ENCODE measurements at regions not wholly inside any gene's neighbourhood (a gene's known extent, or its start where the extent isn't known, plus 50 kb on each side); places are given as distances from the start of the nearest gene placed in this dataset.
"Not testable (repeated sequence)": the region's sequence is repeated elsewhere in the genome, so short reads cannot be mapped to it uniquely, and the experiment has no call there.

DNA sequence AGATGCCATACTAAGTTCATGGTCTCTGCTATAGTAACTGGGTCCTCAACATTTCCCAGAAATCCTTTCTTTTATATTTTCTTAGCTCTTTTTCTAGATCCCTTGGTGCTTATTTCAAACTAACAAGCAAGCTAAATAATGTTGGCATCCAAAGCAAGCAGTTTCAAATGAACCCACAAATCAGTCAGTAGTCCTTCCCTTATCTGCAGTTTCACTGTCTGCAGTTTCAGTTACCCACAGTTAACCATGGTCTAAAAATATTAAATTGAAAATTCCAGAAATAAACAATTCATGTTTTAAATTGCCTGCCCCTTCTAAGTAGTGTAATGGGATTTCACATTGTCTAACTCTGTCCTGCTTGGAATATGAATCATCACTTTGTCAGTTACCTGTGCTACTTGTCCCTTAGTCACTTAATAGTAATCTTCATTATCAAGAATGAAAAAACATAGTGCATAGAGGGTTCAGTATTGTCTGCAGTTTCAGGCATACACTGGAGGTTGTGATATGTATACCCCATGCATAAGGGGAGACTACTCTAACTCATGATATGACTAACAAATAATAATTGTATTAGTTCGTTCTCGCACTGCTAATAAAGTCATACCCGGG lies 633.7 kb downstream of the MECOM start:
- no peak for DNase-seq
- in situ Hi-C loops (cut with HindIII; ENCODE audit: low pct_ligation_motif_present, low pct_unique_long_range_greater_than_20kb, low sequenced_read_pairs): no loop called here

DNA sequence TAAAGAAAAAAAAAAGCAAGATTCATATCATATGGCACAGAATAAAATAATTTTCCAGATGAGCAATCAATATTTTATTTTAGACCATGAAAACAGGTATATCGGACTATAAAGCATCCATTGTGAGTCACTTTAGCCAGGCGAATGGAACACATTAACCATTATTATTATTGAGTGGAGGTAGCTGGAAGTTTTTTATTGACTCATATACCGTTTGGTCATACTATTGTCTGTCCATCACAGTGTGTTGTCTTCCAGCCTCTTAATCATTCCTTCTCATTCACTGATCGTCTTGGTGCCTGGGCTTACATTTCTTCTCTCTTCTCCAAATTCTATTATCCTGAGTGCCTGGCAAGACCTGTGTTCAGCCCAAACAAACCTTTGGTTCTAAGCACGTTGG lies 634.8 kb downstream of the MECOM start:
- in situ Hi-C loops (cut with HindIII; ENCODE audit: low pct_ligation_motif_present, low pct_unique_long_range_greater_than_20kb, low sequenced_read_pairs): no loop called here
- no peak for DNase-seq

DNA sequence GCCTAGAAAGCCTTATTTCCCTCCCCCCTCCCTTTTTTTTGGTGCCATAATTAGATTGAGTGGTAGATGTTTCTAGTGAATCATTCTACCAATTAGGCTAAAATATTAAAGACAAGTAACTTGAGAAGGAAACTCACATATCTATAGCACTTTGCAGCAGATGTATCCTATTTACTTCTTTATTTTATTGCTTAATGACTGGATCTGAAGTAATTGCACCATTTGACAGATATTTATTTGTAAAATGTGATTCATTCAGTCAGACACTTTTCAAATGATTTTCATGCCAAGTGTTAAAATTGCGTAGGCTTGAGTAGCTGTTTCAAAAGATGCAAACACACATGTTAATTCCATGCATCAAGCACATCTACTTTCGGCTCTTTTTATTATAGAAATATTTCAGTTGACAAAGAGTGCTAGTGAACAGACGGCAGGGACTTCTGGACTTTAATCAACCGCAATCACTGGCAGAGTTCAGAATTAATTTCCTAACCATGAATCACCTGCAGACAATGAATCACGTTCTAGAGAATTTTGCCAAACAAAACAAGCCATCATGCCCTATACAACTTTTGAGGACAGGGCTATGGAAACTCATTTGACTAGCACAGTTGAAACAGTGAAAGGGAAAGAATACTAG lies 636.8 kb downstream of the MECOM start:
- in situ Hi-C loops (cut with HindIII; ENCODE audit: low pct_ligation_motif_present, low pct_unique_long_range_greater_than_20kb, low sequenced_read_pairs): no loop called here
- DNase-seq: peak; percentile 61

DNA sequence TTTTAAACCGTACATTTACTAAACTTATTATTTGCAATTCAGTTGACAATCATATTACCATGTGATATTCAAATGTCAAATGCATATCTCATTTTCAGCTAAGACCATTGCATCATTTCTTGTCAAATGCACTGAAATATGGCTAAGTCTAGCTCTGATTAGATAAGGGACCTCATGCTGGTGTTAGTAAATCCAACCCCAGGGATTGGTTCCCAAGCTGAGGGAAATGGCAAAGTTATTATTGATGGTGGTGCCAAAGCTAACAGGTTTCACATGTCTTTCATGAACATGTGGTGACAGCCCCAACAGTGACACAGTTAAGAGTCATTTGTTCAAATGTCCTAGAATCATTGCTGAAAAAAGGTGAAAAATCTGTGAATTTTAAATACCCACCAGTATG lies 641.1 kb downstream of the MECOM start:
- in situ Hi-C loops (cut with HindIII; ENCODE audit: low pct_ligation_motif_present, low pct_unique_long_range_greater_than_20kb, low sequenced_read_pairs): no loop called here
- DNase-seq: no peak

DNA sequence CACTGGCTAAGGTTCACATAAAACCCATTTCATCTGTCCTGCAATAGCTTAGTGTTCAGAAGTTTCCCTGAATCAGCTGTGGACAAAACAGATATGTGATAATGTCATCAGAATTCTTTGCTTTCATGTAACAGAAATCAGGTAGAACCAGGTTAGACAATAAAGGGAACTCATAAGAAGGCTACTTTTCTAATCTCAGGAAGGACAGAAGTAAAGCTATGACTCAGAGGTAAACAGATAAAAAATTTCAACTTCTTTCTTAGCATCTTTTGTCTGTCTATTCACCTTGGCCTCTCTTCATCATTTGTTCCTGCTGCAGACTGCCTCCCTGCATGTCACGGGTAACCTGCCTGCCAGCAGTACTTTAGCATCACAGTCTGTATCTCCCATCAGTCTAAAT lies 643.1 kb downstream of the MECOM start:
- no peak for DNase-seq
- in situ Hi-C loops (cut with HindIII; ENCODE audit: low pct_ligation_motif_present, low pct_unique_long_range_greater_than_20kb, low sequenced_read_pairs): no loop called here

DNA sequence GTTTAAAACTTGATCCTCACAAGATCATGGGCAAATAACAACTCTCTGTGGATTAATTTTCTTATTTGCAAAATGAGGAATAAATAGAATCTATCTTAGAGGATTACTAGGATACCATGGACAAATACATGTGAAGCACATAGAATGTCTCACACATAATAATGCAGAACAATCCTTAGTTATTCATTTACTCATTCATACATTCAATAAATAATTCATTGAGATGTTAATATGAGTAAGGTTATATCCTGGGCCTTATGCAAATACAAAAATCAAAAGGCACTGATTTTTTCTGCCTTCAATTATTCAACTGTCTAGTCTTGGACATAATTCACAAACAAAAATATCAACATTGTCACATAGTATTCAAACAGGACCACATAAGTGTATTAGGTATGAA lies 654.1 kb downstream of the MECOM start:
- in situ Hi-C loops (cut with HindIII; ENCODE audit: low pct_ligation_motif_present, low pct_unique_long_range_greater_than_20kb, low sequenced_read_pairs): no loop called here
- DNase-seq: no peak

DNA sequence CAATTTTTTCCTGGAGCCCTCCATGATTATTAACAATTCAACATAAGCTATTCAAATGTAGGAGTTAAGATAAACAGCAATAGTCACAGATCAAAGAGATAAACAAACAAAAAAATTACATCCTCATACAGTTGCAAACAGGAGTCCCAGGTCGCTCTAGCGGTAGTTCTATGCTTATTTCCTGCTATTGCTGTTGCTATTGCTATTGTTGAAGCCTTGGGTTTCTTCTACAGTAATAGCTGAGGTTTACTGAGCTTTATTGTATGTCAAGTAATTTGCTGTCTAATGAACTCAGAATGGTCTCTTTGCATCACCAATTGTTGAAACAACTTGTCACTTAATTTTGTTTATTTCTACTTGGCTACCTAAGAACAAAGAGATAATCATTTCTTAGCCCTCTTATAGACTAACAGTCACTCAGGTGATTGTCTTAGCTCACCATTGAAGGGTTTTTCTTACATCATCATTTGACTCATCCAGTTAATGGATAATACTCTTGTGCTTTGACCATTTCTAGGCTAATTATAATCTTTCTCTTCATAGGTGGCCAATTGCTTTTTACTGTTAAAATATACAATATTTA lies 654.6 kb downstream of the MECOM start:
- in situ Hi-C loops (cut with HindIII; ENCODE audit: low pct_ligation_motif_present, low pct_unique_long_range_greater_than_20kb, low sequenced_read_pairs): no loop called here
- peak; percentile 35 for DNase-seq

DNA sequence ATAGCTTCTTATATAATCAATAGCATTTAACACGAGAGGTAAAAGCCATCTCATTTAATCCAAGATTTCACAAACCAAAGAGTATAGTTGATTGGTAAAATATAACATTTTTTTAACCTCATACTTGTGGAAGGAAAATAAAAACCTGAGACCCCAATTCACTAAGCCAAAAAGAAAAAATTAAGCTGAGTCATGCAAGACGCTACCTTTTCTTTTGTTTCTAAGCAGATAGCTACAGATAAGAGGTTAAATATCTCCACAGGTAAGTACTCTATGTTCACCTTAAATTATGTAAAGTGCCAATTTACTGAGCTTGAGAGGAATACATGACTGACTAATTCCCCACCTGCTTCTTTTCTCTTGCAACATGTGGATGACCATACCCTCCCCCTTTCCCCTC lies 656.4 kb downstream of the MECOM start:
- in situ Hi-C loops (cut with HindIII; ENCODE audit: low pct_ligation_motif_present, low pct_unique_long_range_greater_than_20kb, low sequenced_read_pairs): no loop called here
- no peak for DNase-seq

DNA sequence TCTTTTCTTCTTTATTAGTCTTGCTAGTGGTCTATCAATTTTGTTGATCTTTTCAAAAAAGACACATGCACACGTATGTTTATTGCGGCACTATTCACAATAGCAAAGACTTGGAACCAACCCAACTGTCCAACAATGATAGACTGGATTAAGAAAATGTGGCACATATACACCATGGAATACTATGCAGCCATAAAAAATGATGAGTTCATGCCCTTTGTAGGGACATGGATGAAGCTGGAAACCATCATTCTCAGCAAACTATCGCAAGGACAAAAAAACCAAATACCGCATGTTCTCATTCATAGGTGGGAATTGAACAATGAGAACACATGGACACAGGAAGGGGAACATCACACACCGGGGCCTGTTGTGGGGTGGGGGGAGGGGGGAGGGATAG lies 657.1 kb downstream of the MECOM start:
- DNase-seq; in situ Hi-C loops (cut with HindIII; ENCODE audit: low pct_ligation_motif_present, low pct_unique_long_range_greater_than_20kb, low sequenced_read_pairs): not testable (repeated sequence)

DNA sequence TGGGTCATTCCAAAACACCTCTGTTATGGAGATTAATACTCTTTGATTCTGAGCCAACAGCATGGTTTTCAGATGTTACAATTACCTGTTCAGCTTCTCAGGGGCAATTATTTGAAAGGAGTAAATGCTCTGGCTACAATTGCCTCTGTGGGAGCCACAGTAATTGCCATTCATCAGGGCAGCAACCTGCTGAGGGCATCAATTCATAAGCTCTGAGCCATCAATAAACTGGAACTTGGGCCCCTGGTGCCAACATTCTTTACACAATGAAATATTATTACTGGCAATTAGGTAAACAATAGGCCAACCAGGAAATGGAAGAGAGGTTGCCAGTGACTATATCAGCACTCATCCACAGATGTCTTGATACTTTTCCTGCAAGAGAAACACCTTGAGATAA lies 660.8 kb downstream of the MECOM start:
- DNase-seq: no peak
- in situ Hi-C loops (cut with HindIII; ENCODE audit: low pct_ligation_motif_present, low pct_unique_long_range_greater_than_20kb, low sequenced_read_pairs): no loop called here

DNA sequence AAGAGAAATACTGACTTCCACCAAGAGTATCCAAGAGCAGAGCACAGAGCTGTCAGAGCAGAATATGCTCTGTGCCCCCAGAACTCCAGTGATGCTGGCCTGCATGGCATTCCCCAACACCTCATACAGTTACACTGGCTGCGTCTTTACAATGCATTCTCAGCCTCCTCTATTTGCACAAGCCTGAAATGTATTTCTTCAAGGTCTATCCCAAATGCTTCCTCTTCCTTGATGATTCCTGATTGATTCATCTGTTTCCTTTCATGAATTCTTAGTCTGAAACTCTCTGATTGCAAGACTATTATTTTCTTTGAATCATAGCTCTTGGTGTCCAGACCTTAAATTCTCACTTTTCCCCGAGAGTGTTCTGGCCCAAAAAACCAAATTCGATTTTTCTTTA lies 664.7 kb downstream of the MECOM start:
- no peak for DNase-seq
- in situ Hi-C loops (cut with HindIII; ENCODE audit: low pct_ligation_motif_present, low pct_unique_long_range_greater_than_20kb, low sequenced_read_pairs): no loop called here

DNA sequence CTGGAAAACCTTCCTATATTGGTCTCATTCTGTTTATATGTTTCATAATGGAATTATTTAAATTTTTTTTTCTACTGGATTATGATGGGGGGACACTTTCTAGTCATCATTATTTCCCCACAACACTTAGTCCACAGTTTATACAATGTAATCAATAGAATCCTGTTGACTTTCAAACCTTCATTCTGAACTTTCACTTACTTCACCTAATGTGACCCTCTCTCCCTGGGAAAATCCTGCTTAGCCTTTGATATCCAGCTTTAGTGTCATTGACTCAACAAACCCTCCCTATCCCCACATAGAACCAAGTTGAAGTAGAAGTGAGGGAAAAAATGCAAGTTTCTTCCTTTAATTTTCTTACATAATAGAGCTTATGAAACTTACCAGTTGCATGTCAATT lies 666.0 kb downstream of the MECOM start:
- no peak for DNase-seq
- in situ Hi-C loops (cut with HindIII; ENCODE audit: low pct_ligation_motif_present, low pct_unique_long_range_greater_than_20kb, low sequenced_read_pairs): no loop called here

DNA sequence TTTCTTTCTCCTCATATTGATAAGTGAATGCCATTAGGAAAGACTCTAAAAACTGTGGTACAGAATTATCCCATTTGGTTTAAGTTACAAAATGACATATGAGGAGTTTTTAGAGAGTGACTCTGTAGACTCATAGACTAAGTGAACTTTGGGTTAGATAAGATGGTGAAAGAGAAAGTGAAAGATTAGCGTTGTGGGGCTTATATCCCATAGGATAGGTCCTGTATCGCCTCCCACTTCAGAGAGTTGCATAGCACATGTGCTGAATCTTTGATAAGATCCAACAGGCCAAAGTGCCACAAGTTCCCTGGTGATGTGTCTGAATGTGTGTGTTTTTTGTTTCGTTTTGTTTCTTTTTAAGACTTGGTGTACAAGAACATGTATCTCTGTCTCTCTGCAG lies 666.9 kb downstream of the MECOM start:
- in situ Hi-C loops (cut with HindIII; ENCODE audit: low pct_ligation_motif_present, low pct_unique_long_range_greater_than_20kb, low sequenced_read_pairs): no loop called here

DNA sequence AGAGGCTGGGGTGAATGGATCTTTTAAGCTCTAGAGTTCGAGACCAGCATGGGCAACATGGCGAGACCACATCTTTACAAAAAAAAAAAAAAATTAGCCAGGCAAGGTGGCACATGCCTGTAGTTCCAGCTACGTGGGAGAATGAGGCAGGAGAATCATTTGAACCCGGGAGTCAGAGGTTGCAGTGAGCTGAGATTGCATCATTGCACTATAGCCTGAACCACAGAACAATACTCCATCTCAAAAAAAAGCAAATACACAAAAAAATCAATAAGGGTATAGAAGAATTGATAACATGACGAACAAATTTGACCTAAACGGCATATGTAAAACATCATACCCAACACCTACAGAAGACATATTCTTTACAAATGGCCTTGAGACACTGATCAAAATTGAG lies 668.4 kb downstream of the MECOM start:
- DNase-seq: no peak
- in situ Hi-C loops (cut with HindIII; ENCODE audit: low pct_ligation_motif_present, low pct_unique_long_range_greater_than_20kb, low sequenced_read_pairs): no loop called here

More for the DNA sequence above, 666.9 kb downstream of the MECOM start:
- DNase-seq: no peak

DNA sequence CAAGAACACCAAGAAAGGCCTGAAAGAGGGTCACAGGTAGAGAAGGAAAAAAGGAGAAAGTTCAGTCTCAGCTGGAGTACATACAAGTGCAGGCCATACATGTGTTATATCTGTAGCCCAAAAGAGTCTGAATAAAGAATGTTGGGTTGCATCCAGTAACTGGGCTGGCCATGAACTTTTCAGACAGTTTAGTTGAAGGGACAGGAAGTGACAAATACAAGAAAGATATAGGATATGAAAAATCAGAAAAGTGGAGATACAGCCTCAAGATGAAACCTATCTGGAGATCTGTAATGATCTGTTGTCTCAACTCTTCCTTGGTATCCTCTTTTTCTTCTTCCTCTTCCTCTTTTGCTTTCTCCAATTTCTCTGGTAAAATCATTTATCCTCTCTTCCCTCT lies 671.7 kb downstream of the MECOM start:
- DNase-seq: no peak
- in situ Hi-C loops (cut with HindIII; ENCODE audit: low pct_ligation_motif_present, low pct_unique_long_range_greater_than_20kb, low sequenced_read_pairs): no loop called here

DNA sequence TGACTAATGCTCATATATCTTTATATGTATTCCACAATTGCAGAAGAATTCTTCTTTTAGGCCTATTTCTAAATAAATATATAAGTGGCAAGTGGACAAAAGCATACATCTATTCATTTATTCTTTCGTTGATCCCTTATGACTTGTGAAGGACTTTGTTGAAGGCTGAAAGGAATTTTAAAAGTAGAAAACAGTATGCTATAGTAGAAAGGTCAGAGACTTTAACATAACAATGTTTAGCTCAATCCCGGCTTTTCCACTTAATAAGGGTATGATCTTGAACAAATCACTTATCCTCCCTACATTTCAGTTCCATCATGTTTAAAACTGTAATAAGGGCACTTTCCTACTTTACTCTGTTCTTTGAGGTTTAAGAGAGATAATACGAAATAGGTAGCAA lies 672.9 kb downstream of the MECOM start:
- no peak for DNase-seq
- in situ Hi-C loops (cut with HindIII; ENCODE audit: low pct_ligation_motif_present, low pct_unique_long_range_greater_than_20kb, low sequenced_read_pairs): no loop called here

DNA sequence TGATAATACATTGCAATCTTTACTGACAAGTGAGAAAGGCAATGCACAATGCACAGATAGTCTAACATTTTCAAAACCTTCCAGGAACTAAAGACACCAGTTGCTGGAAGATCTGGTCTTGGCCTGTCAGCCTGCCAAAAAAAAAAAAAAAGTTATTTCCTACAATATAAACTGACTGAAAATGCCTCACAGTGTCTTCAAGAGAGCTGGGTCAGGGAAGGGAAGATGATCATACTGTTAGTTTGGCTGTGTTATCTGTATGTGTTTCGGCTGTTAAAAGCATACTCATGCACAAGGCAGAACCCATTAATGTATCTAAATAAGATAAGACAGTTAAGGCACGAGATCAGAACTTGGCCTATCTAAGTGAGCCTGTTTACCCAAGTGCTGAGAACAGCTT lies 673.4 kb downstream of the MECOM start:
- in situ Hi-C loops (cut with HindIII; ENCODE audit: low pct_ligation_motif_present, low pct_unique_long_range_greater_than_20kb, low sequenced_read_pairs): no loop called here

DNA sequence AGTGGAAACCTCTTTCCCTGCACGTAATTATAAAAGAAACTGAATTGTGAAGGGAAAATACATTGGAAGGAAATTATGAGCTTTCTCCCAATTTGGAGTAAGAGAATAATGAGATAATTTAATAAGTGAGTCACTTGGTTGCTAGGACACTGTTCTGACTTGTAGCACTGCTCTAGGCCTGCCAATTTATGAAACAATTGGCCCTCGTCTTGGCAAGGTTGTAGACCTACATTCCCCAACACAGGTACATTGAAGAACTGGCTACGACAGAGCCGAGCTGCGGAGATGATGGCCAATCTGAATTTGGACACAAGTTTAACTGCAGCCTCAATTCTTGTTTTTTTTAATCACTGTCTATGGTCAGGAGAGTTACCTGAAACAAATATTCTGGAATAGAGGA lies 674.1 kb downstream of the MECOM start:
- DNase-seq: no peak

More for the DNA sequence above, 673.4 kb downstream of the MECOM start:
- no peak for DNase-seq

DNA sequence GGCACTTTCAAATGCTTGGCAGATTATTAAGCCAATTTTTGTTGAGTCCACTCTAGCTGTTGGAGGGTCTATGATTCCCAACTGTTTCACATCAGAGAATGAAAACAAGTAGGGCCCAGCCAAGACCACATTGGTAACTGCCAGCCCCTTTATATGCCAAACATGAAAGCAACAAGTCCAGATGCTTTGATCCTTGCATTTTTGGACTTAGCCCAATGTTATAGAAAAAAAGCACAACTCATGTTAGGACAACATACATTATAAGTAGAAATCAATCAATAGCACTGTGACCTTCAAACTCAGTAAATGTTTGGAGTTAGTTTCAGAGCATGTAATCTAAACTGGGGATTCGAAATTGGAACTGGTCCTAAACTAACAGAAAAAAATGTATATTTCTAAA lies 674.7 kb downstream of the MECOM start:
- no peak for DNase-seq
- in situ Hi-C loops (cut with HindIII; ENCODE audit: low pct_ligation_motif_present, low pct_unique_long_range_greater_than_20kb, low sequenced_read_pairs): no loop called here

More for the DNA sequence above, 674.1 kb downstream of the MECOM start:
- in situ Hi-C loops (cut with HindIII; ENCODE audit: low pct_ligation_motif_present, low pct_unique_long_range_greater_than_20kb, low sequenced_read_pairs): no loop called here

DNA sequence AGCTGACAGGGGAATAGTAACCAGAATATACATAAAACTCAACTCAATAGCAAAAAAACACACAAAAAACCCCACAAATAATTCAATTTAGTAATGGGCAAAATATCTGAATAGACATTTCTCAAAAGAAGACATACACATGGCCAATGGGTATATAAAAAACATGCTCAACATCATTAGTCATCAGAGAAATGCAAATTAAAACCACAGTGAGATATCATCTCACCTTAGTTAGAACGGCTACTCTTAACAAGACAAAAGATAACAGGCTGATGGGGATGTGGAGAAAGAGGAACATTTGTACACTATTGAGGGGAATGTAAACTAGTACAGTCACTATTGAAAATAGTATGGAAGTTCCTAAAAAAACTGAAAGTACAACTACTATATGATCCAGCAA lies 678.6 kb downstream of the MECOM start:
- DNase-seq: no peak
- in situ Hi-C loops (cut with HindIII; ENCODE audit: low pct_ligation_motif_present, low pct_unique_long_range_greater_than_20kb, low sequenced_read_pairs): no loop called here

Measured in ACHN (cell line).